PC-3 (cell line): ENCODE measurements at regions not wholly inside any gene's neighbourhood (a gene's known extent, or its start where the extent isn't known, plus 50 kb on each side); places are given as distances from the start of the nearest gene placed in this dataset.
"Not testable (repeated sequence)": the region's sequence is repeated elsewhere in the genome, so short reads cannot be mapped to it uniquely, and the experiment has no call there.

Source experiments
- ATAC-seq: fragments of 200-7000 bp; cut with Tn5 transposase; 2 replicates; pipeline ENCODE4 v1.9.1; 2020; ENCODE audit warnings: mild to moderate bottlenecking, moderate library complexity
- BruUV-seq: library from RNA; stranded (reverse); fragments of 400-500 nt; replicated peaks from 2 replicates; lab custom pipeline; 2021; lab: Mats Ljungman, UMichigan
- CTCF ChIA-PET: fragments of 300-600 bp; sonication (Branson Sonifier 250); formaldehyde crosslinking; loops from one replicate; lab custom pipeline; 2022; ENCODE audit warnings: antibody characterized with exemption; lab: Charles Lee
- POLR2A ChIA-PET: fragments of 300-600 bp; sonication (Branson Sonifier 250); formaldehyde crosslinking; loops from one replicate; lab custom pipeline; 2022; ENCODE audit warnings: antibody characterized with exemption; ENCODE audit not compliant: unreplicated experiment; lab: Charles Lee
- DNase-seq: peaks from one replicate; pipeline ENCODE4 v3.0.0-alpha.2; 2015
- H2AFZ ChIP-seq: fragments of 300-600 bp; sonication (generic); 2 replicates; pipeline ENCODE4 v1.6.0; 2016; ENCODE audit warnings: antibody characterized with exemption, low read length
- H3F3A ChIP-seq: fragments of 300-600 bp; sonication (generic); one replicate; pipeline ENCODE4 v1.6.0; 2017; ENCODE audit warnings: antibody characterized with exemption, low read length, control low read depth, mild to moderate bottlenecking; ENCODE audit not compliant: unreplicated experiment
- H3K27ac ChIP-seq: fragments of 300-600 bp; sonication (generic); 2 replicates; pipeline ENCODE4 v1.5.1; 2016; ENCODE audit warnings: mild to moderate bottlenecking, low read length
- H3K27me3 ChIP-seq: fragments of 300-600 bp; sonication (generic); 2 replicates; pipeline ENCODE4 v1.6.1; 2016; ENCODE audit warnings: low read length, mixed read lengths
- H3K36me3 ChIP-seq: fragments of 300-600 bp; sonication (generic); 2 replicates; pipeline ENCODE4 v1.6.1; 2016; ENCODE audit warnings: low read depth, mixed run types, low read length, mixed read lengths
- H3K4me1 ChIP-seq: fragments of 300-600 bp; sonication (generic); 2 replicates; pipeline ENCODE4 v1.5.1; 2016; ENCODE audit warnings: low read length; ENCODE audit not compliant: insufficient read depth
- H3K4me2 ChIP-seq: fragments of 300-600 bp; sonication (generic); 2 replicates; pipeline ENCODE4 v1.6.0; 2016; ENCODE audit warnings: low read length
- H3K4me3 ChIP-seq: fragments of 300-600 bp; sonication (generic); 2 replicates; pipeline ENCODE4 v1.5.1; 2016; ENCODE audit warnings: mild to moderate bottlenecking, low read length, mixed read lengths
- H3K79me2 ChIP-seq: fragments of 300-600 bp; sonication (generic); 2 replicates; pipeline ENCODE4 v1.6.1; 2017; ENCODE audit warnings: low read length, mixed read lengths
- H3K9ac ChIP-seq: fragments of 300-600 bp; sonication (generic); 2 replicates; pipeline ENCODE4 v1.6.0; 2016; ENCODE audit warnings: mild to moderate bottlenecking, low read length
- H3K9me2 ChIP-seq: fragments of 300-600 bp; sonication (generic); replicated peaks from 2 replicates; pipeline ENCODE4 v1.6.1; 2016; ENCODE audit warnings: mixed run types, low read length, mixed read lengths
- H3K9me3 ChIP-seq: fragments of 300-600 bp; sonication (generic); 2 replicates; pipeline ENCODE4 v1.6.1; 2016; ENCODE audit warnings: low read length, mixed read lengths
- H4K20me1 ChIP-seq: fragments of 300-600 bp; sonication (generic); 2 replicates; pipeline ENCODE4 v1.6.1; 2016; ENCODE audit warnings: low read length, mixed read lengths
- CTCF ChIP-seq: fragments of 300-600 bp; sonication (generic); conservative IDR thresholded peaks from 2 replicates; pipeline ENCODE4 v1.5.1; 2017; ENCODE audit warnings: antibody characterized with exemption, low read depth, mild to moderate bottlenecking, low read length
- EZH2 ChIP-seq: fragments of 300-600 bp; sonication (generic); IDR thresholded peaks from one replicate; pipeline ENCODE4 v1.6.1; 2017; ENCODE audit warnings: antibody characterized with exemption, mild to moderate bottlenecking, low read length; ENCODE audit not compliant: unreplicated experiment
- EZH2phosphoT487 ChIP-seq: fragments of 300-600 bp; sonication (generic); IDR thresholded peaks from 2 replicates; pipeline ENCODE4 v1.6.1; 2018; ENCODE audit warnings: mild to moderate bottlenecking, antibody characterized with exemption, low read length, borderline replicate concordance
- intact Hi-C: fragments of 100-400 bp; cut with micrococcal nuclease; formaldehyde crosslinking; loops from 2 replicates; pipeline ENCODE4 v1.9.0; 2023

- DNase-seq, POLR2A ChIA-PET, H3K36me3 ChIP-seq, intact Hi-C loops, H3K4me1 ChIP-seq, H3K79me2 ChIP-seq, H3K9me2 ChIP-seq, H2AFZ ChIP-seq, H3K4me2 ChIP-seq, H3F3A ChIP-seq, CTCF ChIA-PET, H3K4me3 ChIP-seq, H3K9ac ChIP-seq, BruUV-seq, H3K27me3 ChIP-seq, H3K27ac ChIP-seq, H4K20me1 ChIP-seq: not testable (repeated sequence)
- peaks cover 28% of the 10 kb centered on the region for H3K9me3 ChIP-seq
- ATAC-seq = peak; percentile 56
Observed at GRCh38 chr15:22238959-22239805, 158.9 kb downstream of the OR4M2 start.

GRCh38 chr15:22239806-22240180, 159.5 kb downstream of the OR4M2 start:
- intact Hi-C loops = no loop called here
- no peak overlapping the region for H3K27ac ChIP-seq
- no peaks in the 10 kb centered on the region for H3K9me2 ChIP-seq
- DNase-seq (no peak), ATAC-seq (no peak)
- H3K79me2 ChIP-seq = no peaks in the 10 kb centered on the region
- no peaks in the 10 kb centered on the region for H3K36me3 ChIP-seq
- no peaks in the 10 kb centered on the region for H3K4me1 ChIP-seq
- H3K4me3 ChIP-seq = no peak overlapping the region
- H3F3A ChIP-seq = no peaks in the 10 kb centered on the region
- no peak overlapping the region for H2AFZ ChIP-seq
- peaks cover 26% of the 10 kb centered on the region for H3K9me3 ChIP-seq
- ChIA-PET POLR2A (no interaction called here), CTCF (no interaction called here)
- no peak overlapping the region for H3K4me2 ChIP-seq
- no TSS peak for BruUV-seq
- H4K20me1 ChIP-seq = no peaks in the 10 kb centered on the region
- TF ChIP-seq EZH2 (no peak), CTCF (no peak), EZH2phosphoT487 (no peak)
- H3K27me3 ChIP-seq = no peaks in the 10 kb centered on the region
- H3K9ac ChIP-seq = no peak overlapping the region

GRCh38 chr15:22240403-22240802, 160.1 kb downstream of the OR4M2 start:
- DNase-seq (no peak), ATAC-seq (no peak)
- BruUV-seq = no TSS peak
- H3K79me2 ChIP-seq = no peaks in the 10 kb centered on the region
- H3K4me1 ChIP-seq = no peaks in the 10 kb centered on the region
- H2AFZ ChIP-seq = no peak overlapping the region
- no peak overlapping the region for H3K9ac ChIP-seq
- ChIA-PET POLR2A (no interaction called here), CTCF (no interaction called here)
- no peaks in the 10 kb centered on the region for H3F3A ChIP-seq
- no peaks in the 10 kb centered on the region for H3K9me2 ChIP-seq
- peaks cover 20% of the 10 kb centered on the region; the same call in 1 of the 2 replicates for H3K9me3 ChIP-seq
- no peaks in the 10 kb centered on the region for H4K20me1 ChIP-seq
- intact Hi-C loops = no loop called here
- H3K36me3 ChIP-seq = no peaks in the 10 kb centered on the region
- H3K27ac ChIP-seq = no peak overlapping the region
- no peak overlapping the region for H3K4me2 ChIP-seq
- H3K27me3 ChIP-seq = no peaks in the 10 kb centered on the region
- no peak for TF ChIP-seq EZH2phosphoT487
- no peak for TF ChIP-seq EZH2
- no peak for TF ChIP-seq CTCF
- no peak overlapping the region for H3K4me3 ChIP-seq
